IPS-NIHi11 (cell line): ENCODE measurements at regions not wholly inside any gene's neighbourhood (a gene's known extent, or its start where the extent isn't known, plus 50 kb on each side); places are given as distances from the start of the nearest gene placed in this dataset.
"Not testable (repeated sequence)": the region's sequence is repeated elsewhere in the genome, so short reads cannot be mapped to it uniquely, and the experiment has no call there.

Experiments
- DNase-seq: peaks from one replicate; pipeline ENCODE4 v3.0.0; 2012; ENCODE audit warnings: mixed read lengths, low spot score

DNA sequence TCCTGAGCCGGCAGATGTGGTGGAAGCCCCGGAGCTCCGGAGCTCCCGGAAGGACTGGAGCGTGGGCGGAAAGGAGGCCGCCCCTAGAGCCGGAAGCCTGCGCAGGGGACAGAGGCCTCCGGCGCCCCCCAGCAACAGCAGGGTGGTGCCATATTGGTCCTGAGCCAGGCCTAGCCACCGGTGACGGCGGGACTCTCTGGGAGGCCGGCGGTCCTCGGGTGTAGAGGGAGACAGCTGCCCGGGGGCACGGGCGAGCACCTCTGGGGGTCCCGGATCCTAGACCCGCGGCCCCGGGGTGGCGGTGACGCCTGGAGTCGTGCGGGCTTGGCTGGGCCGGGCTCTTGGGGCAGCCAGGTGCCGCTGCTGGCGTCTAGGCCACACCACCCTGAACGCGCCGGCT lies 1472.2 kb downstream of the FOXD4L5 start:
- DNase-seq: not testable (repeated sequence)

- not testable (repeated sequence) for DNase-seq
Observed at GRCh38 chr9:63804205-63804604, 1480.8 kb downstream of the FOXD4L5 start.

- not testable (repeated sequence) for DNase-seq
Observed at GRCh38 chr9:63794081-63794685, 1490.8 kb downstream of the FOXD4L5 start.

GRCh38 chr9:63787454-63787853 lies 1497.6 kb downstream of the FOXD4L5 start:
- DNase-seq: not testable (repeated sequence)

DNA sequence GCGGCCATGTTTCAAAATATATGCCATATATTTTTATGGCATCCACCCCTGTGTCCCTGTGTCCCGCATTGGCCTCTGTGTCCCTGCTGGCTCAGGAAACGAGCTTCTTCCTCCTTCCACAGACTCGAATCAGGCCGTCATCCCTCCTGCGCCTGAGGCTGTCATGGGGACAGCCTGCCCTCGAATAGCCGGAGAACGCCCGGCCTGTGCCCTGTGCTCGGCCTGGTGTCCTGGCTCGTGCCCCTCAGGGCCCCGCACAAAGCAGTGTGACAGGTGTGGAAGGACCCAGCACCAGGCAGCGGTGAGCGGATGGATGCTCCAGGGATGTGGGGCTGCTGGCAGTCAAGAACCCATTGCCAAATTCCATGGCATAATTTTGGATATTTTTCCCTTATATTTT lies 1500.0 kb downstream of the FOXD4L5 start:
- not testable (repeated sequence) for DNase-seq

- not testable (repeated sequence) for DNase-seq
Observed at GRCh38 chr9:63784421-63784820, 1500.6 kb downstream of the FOXD4L5 start.

- not testable (repeated sequence) for DNase-seq
Observed at GRCh38 chr9:63781817-63782439, 1503.1 kb downstream of the FOXD4L5 start.

- not testable (repeated sequence) for DNase-seq
Observed at GRCh38 chr9:63781390-63781789, 1503.6 kb downstream of the FOXD4L5 start.

GRCh38 chr9:63776220-63776619 lies 1508.8 kb downstream of the FOXD4L5 start:
- not testable (repeated sequence) for DNase-seq

- DNase-seq: not testable (repeated sequence)
Observed at GRCh38 chr9:63775092-63775426, 1510.0 kb downstream of the FOXD4L5 start.

GRCh38 chr9:63774369-63775091 lies 1510.5 kb downstream of the FOXD4L5 start:
- not testable (repeated sequence) for DNase-seq

DNA sequence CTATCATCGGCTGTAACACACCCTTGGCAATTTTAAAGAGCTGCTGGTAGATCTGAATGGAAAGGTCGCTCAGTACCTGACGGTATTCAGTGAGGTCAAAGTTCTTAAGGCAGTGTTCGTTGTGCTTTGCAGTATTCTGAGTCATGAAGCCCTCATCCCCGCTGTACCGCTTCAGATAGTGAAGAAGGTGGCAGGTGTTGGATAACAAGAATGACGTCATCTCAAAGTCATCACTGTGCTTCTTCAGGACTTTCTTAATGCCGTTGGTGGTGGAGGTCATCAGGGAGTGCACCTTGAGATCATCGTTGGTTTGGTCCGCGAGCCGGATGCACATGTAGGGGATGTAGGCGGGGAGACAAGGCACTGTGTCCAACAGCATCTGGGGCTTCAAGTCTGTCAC lies 1522.8 kb downstream of the FOXD4L5 start:
- DNase-seq: not testable (repeated sequence)

DNA sequence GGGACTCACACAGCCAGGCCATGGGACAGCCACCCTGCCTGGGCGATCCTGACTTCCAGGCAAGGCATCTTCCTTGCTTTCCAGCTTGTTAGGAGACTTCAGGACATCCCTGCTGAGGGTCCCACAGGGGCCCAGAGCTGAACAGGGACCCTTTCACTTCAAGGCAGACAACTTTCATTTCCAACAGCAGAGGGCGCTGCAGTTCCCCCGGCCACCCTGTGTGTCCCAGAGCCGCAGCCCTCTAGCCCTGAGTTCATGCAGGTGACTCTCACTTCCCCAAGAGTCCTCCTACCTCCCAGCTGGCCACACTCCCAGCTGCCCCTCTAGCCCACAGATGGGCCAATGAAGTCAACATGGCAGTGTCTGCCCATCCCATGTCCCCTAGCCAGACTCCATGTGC lies 1556.0 kb downstream of the FOXD4L5 start:
- not testable (repeated sequence) for DNase-seq

GRCh38 chr9:63728287-63728686 lies 1556.7 kb downstream of the FOXD4L5 start:
- no peak for DNase-seq

DNA sequence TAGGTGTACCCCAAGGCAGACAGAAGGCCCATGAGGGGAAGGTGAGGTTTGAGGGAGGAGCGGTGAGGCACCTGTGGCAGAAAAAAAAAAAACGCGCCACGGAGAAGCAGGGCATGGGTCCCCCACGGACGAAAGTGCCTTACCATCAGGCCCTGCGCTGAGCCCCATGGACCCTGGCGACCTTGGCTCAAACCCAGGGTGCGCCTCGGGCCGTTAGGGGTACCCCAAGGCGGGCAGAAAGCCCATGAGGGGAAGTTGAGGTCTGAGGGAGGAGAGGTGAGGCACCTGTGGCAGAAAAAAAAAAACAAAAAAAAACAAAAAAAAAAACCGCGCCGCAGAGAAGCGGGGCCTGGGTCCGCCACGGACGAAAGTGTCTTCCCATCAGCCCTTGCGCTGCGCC lies 1576.7 kb downstream of the FOXD4L5 start:
- not testable (repeated sequence) for DNase-seq

DNA sequence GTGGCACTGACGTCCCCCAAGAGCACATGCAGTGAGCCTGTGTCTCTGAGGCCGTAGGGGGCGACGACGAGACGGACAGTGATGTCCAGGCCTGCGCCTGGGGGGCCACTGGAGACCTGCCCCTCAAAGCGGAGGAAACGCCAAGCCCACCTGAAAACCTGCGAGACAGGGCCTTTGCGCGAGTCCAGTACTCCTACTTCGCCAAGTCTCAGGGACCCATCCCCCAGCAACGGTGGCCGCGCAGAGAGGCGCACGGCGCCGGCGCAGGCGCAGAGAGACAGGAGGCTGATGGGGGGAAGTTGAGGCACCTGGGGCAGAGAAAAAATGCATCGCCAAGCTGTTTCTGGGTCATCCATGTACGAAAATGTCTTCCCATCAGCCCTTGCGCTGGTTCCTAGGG lies 1580.6 kb downstream of the FOXD4L5 start:
- DNase-seq: not testable (repeated sequence)

GRCh38 chr9:63703670-63704069 lies 1581.3 kb downstream of the FOXD4L5 start:
- not testable (repeated sequence) for DNase-seq

- not testable (repeated sequence) for DNase-seq
Observed at GRCh38 chr9:63703138-63703665, 1581.8 kb downstream of the FOXD4L5 start.
